HCT116 (cell line): ENCODE measurements at regions not wholly inside any gene's neighbourhood (a gene's known extent, or its start where the extent isn't known, plus 50 kb on each side); places are given as distances from the start of the nearest gene placed in this dataset.

Source experiments
- ATAC-seq: fragments of 200-7000 bp; cut with Tn5 transposase; 2 replicates; pipeline ENCODE4 v1.9.1; 2020; ENCODE audit warnings: mild to moderate bottlenecking, moderate library complexity
- BruUV-seq: library from RNA; stranded (reverse); fragments of 400-500 nt; replicated peaks from 2 replicates; lab custom pipeline; 2021; lab: Mats Ljungman, UMichigan
- CTCF ChIA-PET: fragments of 300-600 bp; sonication (Branson Sonifier 250); formaldehyde crosslinking; loops from one replicate; lab custom pipeline; 2021; ENCODE audit warnings: antibody characterized with exemption; lab: Charles Lee
- POLR2A ChIA-PET: fragments of 300-600, 350-600 bp; sonication (Branson Sonifier 250); formaldehyde crosslinking; loops from one replicate; lab custom pipeline; 2021; ENCODE audit warnings: antibody characterized with exemption; lab: Charles Lee
- RAD21 ChIA-PET, 2 experiments: fragments of 300-600 bp; sonication (Branson Sonifier 250); formaldehyde crosslinking; loops; one replicate each; lab custom pipeline; 2023; ENCODE audit warnings: low total read pairs in 2 of 2; ENCODE audit not compliant: uncharacterized antibody in 2 of 2, unreplicated experiment in 2 of 2, low non-redundant PET in 1 of 2; lab: Charles Lee
- DNase-seq: peaks from one replicate; pipeline ENCODE4 v3.0.0-alpha.2; 2010; ENCODE audit warnings: low read depth, low spot score
- H2AFZ ChIP-seq: fragments of 200-600 bp; shearing (Covaris generic), sonication (generic); 2 replicates; pipeline ENCODE4 v1.6.1; 2017; ENCODE audit warnings: low read depth, mixed run types, mixed read lengths, antibody characterized with exemption, low read length; ENCODE audit not compliant: poor library complexity, severe bottlenecking
- H3K27ac ChIP-seq: 2 replicates; pipeline ENCODE4 v1.5.1; 2012; ENCODE audit warnings: low read depth, low read length
- H3K27me3 ChIP-seq: fragments of 200-600 bp; sonication (generic); 2 replicates; pipeline ENCODE4 v1.6.1; 2016; ENCODE audit warnings: mixed run types, low read length, mixed read lengths; ENCODE audit not compliant: insufficient read depth
- H3K36me3 ChIP-seq, 2 experiments: fragments of 200-500 bp in 1 of 2; fragments of 200-600 bp in 1 of 2; sonication (Bioruptor generic) in 1 of 2; sonication (generic) in 1 of 2; 2 replicates each; pipeline versions ENCODE4 v1.5.1 to v1.6.1; 2014 to 2016; ENCODE audit warnings: low read length in 2 of 2, inconsistent platforms in 1 of 2, mixed read lengths in 1 of 2, mixed run types in 1 of 2; ENCODE audit not compliant: insufficient read depth in 2 of 2, control insufficient read depth in 1 of 2
- H3K4me1 ChIP-seq, 2 experiments: fragments of 200-600 bp in 1 of 2; sonication (generic) in 1 of 2; 2 replicates each; pipeline versions ENCODE4 v1.5.1 to v1.6.1; 2012 to 2017; ENCODE audit warnings: low read length in 2 of 2, inconsistent platforms in 1 of 2, mild to moderate bottlenecking in 1 of 2, mixed read lengths in 1 of 2, mixed run types in 1 of 2, moderate library complexity in 1 of 2; ENCODE audit not compliant: insufficient read depth in 2 of 2, control insufficient read depth in 1 of 2
- H3K4me2 ChIP-seq: fragments of 200-600 bp; sonication (generic); 2 replicates; pipeline ENCODE4 v1.6.1; 2017; ENCODE audit warnings: mixed run types, low read length, mixed read lengths
- H3K4me3 ChIP-seq, 2 experiments: fragments of 200-600 bp in 1 of 2; sonication (generic) in 1 of 2; replicated peaks in 1 of 2; 2 replicates each; pipeline ENCODE4 v1.5.1; 2011 to 2016; ENCODE audit warnings: low read length in 2 of 2, control low read depth in 1 of 2, low read depth in 1 of 2, mild to moderate bottlenecking in 1 of 2, mixed read lengths in 1 of 2, mixed run types in 1 of 2
- H3K79me2 ChIP-seq: fragments of 200-600 bp; sonication (generic); 2 replicates; pipeline ENCODE4 v1.6.1; 2017; ENCODE audit warnings: mild to moderate bottlenecking, mixed run types, low read length, moderate library complexity, mixed read lengths; ENCODE audit not compliant: insufficient read depth
- H3K9ac ChIP-seq: fragments of 200-600 bp; sonication (generic); 2 replicates; pipeline ENCODE4 v1.6.1; 2016; ENCODE audit warnings: low read length, mixed read lengths
- H3K9me2 ChIP-seq: fragments of 200-600 bp; sonication (generic), shearing (Covaris generic); 2 replicates; pipeline ENCODE4 v1.6.1; 2017; ENCODE audit warnings: mixed run types, mild to moderate bottlenecking, moderate library complexity; ENCODE audit not compliant: insufficient read depth
- H3K9me3 ChIP-seq, 2 experiments: fragments of 200-500 bp in 1 of 2; fragments of 200-600 bp in 1 of 2; sonication (Bioruptor generic) in 1 of 2; sonication (generic) in 1 of 2; 2 replicates each; pipeline ENCODE4 v1.6.1; 2014 to 2017; ENCODE audit warnings: low read length in 2 of 2, mixed read lengths in 2 of 2, inconsistent platforms in 1 of 2, low read depth in 1 of 2, mild to moderate bottlenecking in 1 of 2, mixed run types in 1 of 2, moderate library complexity in 1 of 2; ENCODE audit not compliant: control insufficient read depth in 1 of 2, insufficient read depth in 1 of 2
- H4K20me1 ChIP-seq: fragments of 200-600 bp; sonication (generic), shearing (Covaris generic); 2 replicates; pipeline ENCODE4 v1.6.1; 2017; ENCODE audit warnings: mixed run types, mild to moderate bottlenecking, moderate library complexity; ENCODE audit not compliant: insufficient read depth
- ATF3 ChIP-seq: IDR thresholded peaks from 2 replicates; pipeline ENCODE4 v1.6.1; 2012
- CBX3 ChIP-seq: IDR thresholded peaks from 2 replicates; pipeline ENCODE4 v1.6.1; 2012; ENCODE audit warnings: low read depth
- CEBPB ChIP-seq: IDR thresholded peaks from 2 replicates; pipeline ENCODE4 v1.6.1; 2012; ENCODE audit warnings: low read depth
- CTCF ChIP-seq, 3 experiments: fragments of 200-600 bp in 1 of 3; sonication (generic) in 1 of 3; IDR thresholded peaks in 2 of 3; conservative IDR thresholded peaks in 1 of 3; 2 replicates each; pipeline ENCODE4 v1.5.1; 2012 to 2017; ENCODE audit warnings: low read depth in 2 of 3, low read length in 2 of 3, antibody characterized with exemption in 1 of 3, borderline replicate concordance in 1 of 3, control low read depth in 1 of 3, mild to moderate bottlenecking in 1 of 3, mixed read lengths in 1 of 3, mixed run types in 1 of 3, moderate library complexity in 1 of 3; ENCODE audit not compliant: insufficient read depth in 1 of 3
- EGR1 ChIP-seq: IDR thresholded peaks from 2 replicates; pipeline ENCODE4 v1.6.1; 2012; ENCODE audit warnings: low read depth
- ELF1 ChIP-seq: IDR thresholded peaks from 2 replicates; pipeline ENCODE4 v1.6.1; 2012; ENCODE audit warnings: low read depth, borderline replicate concordance
- EZH2 ChIP-seq: fragments of 200-600 bp; sonication (generic); IDR thresholded peaks from 2 replicates; pipeline ENCODE4 v1.6.1; 2017; ENCODE audit warnings: antibody characterized with exemption, mixed run types
- EZH2phosphoT487 ChIP-seq: fragments of 200-600 bp; IDR thresholded peaks from 2 replicates; pipeline ENCODE4 v1.6.1; 2018; ENCODE audit warnings: antibody characterized with exemption, borderline replicate concordance
- FOSL1 ChIP-seq: IDR thresholded peaks from 2 replicates; pipeline ENCODE4 v1.6.1; 2012; ENCODE audit warnings: low read depth
- JUND ChIP-seq: IDR thresholded peaks from 2 replicates; pipeline ENCODE4 v1.6.1; 2012
- POLR2A ChIP-seq: IDR thresholded peaks from 2 replicates; pipeline ENCODE4 v1.7.0; 2011; ENCODE audit warnings: borderline replicate concordance; ENCODE audit not compliant: insufficient read depth, insufficient read length; ENCODE audit errors: extremely low read depth
- POLR2AphosphoS5 ChIP-seq: IDR thresholded peaks from 2 replicates; pipeline ENCODE4 v1.6.1; 2011; ENCODE audit warnings: mild to moderate bottlenecking, low read depth, low read length, moderate library complexity
- SIN3A ChIP-seq: IDR thresholded peaks from 2 replicates; pipeline ENCODE4 v1.6.1; 2012; ENCODE audit warnings: low read depth
- SP1 ChIP-seq: IDR thresholded peaks from 2 replicates; pipeline ENCODE4 v1.6.1; 2012; ENCODE audit warnings: low read depth
- SRF ChIP-seq: IDR thresholded peaks from 2 replicates; pipeline ENCODE4 v1.6.1; 2012; ENCODE audit warnings: low read depth
- TCF7L2 ChIP-seq: IDR thresholded peaks from 2 replicates; pipeline ENCODE4 v1.7.0; 2011; ENCODE audit warnings: borderline replicate concordance, inconsistent platforms; ENCODE audit not compliant: insufficient read depth, insufficient read length; ENCODE audit errors: extremely low read depth
- ZBTB33 ChIP-seq: IDR thresholded peaks from 2 replicates; pipeline ENCODE4 v1.6.1; 2011; ENCODE audit warnings: mild to moderate bottlenecking, low read length, moderate library complexity; ENCODE audit not compliant: insufficient replicate concordance; ENCODE audit errors: extremely low read depth
- intact Hi-C: fragments of 100-400 bp; cut with micrococcal nuclease; formaldehyde crosslinking; loops from 2 replicates; pipeline ENCODE4 v1.10.0; 2022

- Histone ChIP-seq H3K4me2 (no peak overlapping the region), H2AFZ (peak overlapping the region; percentile 44), H3K9ac (no peak overlapping the region), H4K20me1 (no peaks in the 10 kb centered on the region), H3K27me3 (no peaks in the 10 kb centered on the region), H3K4me1 (peaks cover 7 to 11% of the 10 kb centered on the region in 2 experiments; a peak in 3 of 4 replicates), H3K27ac (no peak overlapping the region), H3K79me2 (no peaks in the 10 kb centered on the region), H3K9me2 (no peaks in the 10 kb centered on the region), H3K36me3 (no peaks in the 10 kb centered on the region), H3K4me3 (no peak overlapping the region), H3K9me3 (no peaks in the 10 kb centered on the region)
- TF ChIP-seq CEBPB (no peak), ELF1 (no peak), TCF7L2 (no peak), SIN3A (no peak), POLR2A (no peak), SRF (no peak)
- no TSS peak for BruUV-seq
- intact Hi-C loops: loop anchor here (10.0 kb wide), 1 partner anchor 616 kb away; no protein-coding TSS in a partner anchor
- ATAC-seq (no peak), DNase-seq (no peak)
- CTCF ChIA-PET: interaction anchor here (0.9 to 1.6 kb wide), 2 partner anchors 223 to 762 kb away, joined by 3 read pairs; no protein-coding TSS in a partner anchor
- RAD21 ChIA-PET: no interaction called here
- POLR2A ChIA-PET: no interaction called here
Measured at GRCh38 chr7:115088893-115089292, 167.0 kb downstream of the MDFIC start.

GRCh38 chr7:115087437-115087836, 165.5 kb downstream of the MDFIC start:
- H3K27me3 ChIP-seq: no peaks in the 10 kb centered on the region
- H4K20me1 ChIP-seq: no peaks in the 10 kb centered on the region
- peak; percentile 63 for ATAC-seq
- no peaks in the 10 kb centered on the region for H3K36me3 ChIP-seq
- H3K27ac ChIP-seq: no peak overlapping the region
- no TSS peak for BruUV-seq
- CTCF ChIA-PET: interaction anchor here (1.2 kb wide), 1 partner anchor 12 kb away, joined by 3 read pairs; no protein-coding TSS in a partner anchor
- peak; percentile 29 for DNase-seq
- intact Hi-C loops: loop anchor here (10.0 kb wide), 1 partner anchor 617 kb away; no protein-coding TSS in a partner anchor
- H3K9me2 ChIP-seq: no peaks in the 10 kb centered on the region
- RAD21 ChIA-PET: interaction anchor here (1.3 to 1.7 kb wide), 2 partner anchors 620 to 764 kb away, joined by 3 read pairs; no protein-coding TSS in a partner anchor
- H3K79me2 ChIP-seq: no peaks in the 10 kb centered on the region
- no peak overlapping the region for H3K4me3 ChIP-seq
- H2AFZ ChIP-seq: peak overlapping the region; percentile 50
- no peaks in the 10 kb centered on the region for H3K9me3 ChIP-seq
- POLR2A ChIA-PET: no interaction called here
- H3K4me1 ChIP-seq: peaks cover 7 to 11% of the 10 kb centered on the region in 2 experiments; a peak in 3 of 4 replicates
- no peak overlapping the region for H3K9ac ChIP-seq
- peak overlapping the region; percentile 42 for H3K4me2 ChIP-seq
- peak; percentile 54; the same call in 1 of the 2 replicates for TF ChIP-seq CBX3
- TF ChIP-seq ELF1: no peak
- TF ChIP-seq EZH2phosphoT487: no peak
- no peak for TF ChIP-seq SRF
- TF ChIP-seq CEBPB: peak; percentile 45
- no peak for TF ChIP-seq ATF3
- TF ChIP-seq EZH2: no peak
- TF ChIP-seq JUND: peak; percentile 61
- TF ChIP-seq ZBTB33: no peak
- TF ChIP-seq EGR1: no peak
- TF ChIP-seq POLR2AphosphoS5: no peak
- TF ChIP-seq FOSL1: peak; percentile 67
- TF ChIP-seq SP1: 0 out of 2 replicates have a peak, but pooled peaks have one; percentile 22
- no peak for TF ChIP-seq CTCF (IDR thresholded peaks at IDR 0.05 in 2 of 3, conservative IDR thresholded peaks at IDR 0.05 in 1 of 3; ENCODE audit: borderline replicate concordance in 1 of 3, insufficient read depth in 1 of 3, low read depth in 2 of 3, low read length in 2 of 3)
